GM21717 (cell line): ENCODE measurements at regions not wholly inside any gene's neighbourhood (a gene's known extent, or its start where the extent isn't known, plus 50 kb on each side); places are given as distances from the start of the nearest gene placed in this dataset.

Source experiments
- ATAC-seq: cut with Tn5 transposase; IDR thresholded peaks from one replicate; pipeline ENCODE4 v1.9.1; 2021; ENCODE audit warnings: mild to moderate bottlenecking, moderate library complexity; ENCODE audit not compliant: unreplicated experiment

GRCh38 chr13:57224414-57224813, 57.4 kb downstream of the PRR20E start:
- no peak for ATAC-seq

- ATAC-seq, result no peak
Measured at GRCh38 chr13:57250472-57250871, 83.5 kb downstream of the PRR20E start.

- ATAC-seq, result no peak
Measured at GRCh38 chr13:57253551-57253950, 86.6 kb downstream of the PRR20E start.

- no peak for ATAC-seq
Measured at GRCh38 chr13:57264965-57265364, 98.0 kb downstream of the PRR20E start.

GRCh38 chr13:57270493-57270892, 103.5 kb downstream of the PRR20E start:
- no peak for ATAC-seq

GRCh38 chr13:57286511-57287098, 119.6 kb downstream of the PRR20E start:
- no peak for ATAC-seq

GRCh38 chr13:57302604-57303003, 135.6 kb downstream of the PRR20E start:
- no peak for ATAC-seq

GRCh38 chr13:57311009-57311586, 144.1 kb downstream of the PRR20E start:
- no peak for ATAC-seq

GRCh38 chr13:57314897-57315520, 148.0 kb downstream of the PRR20E start:
- ATAC-seq, result no peak

- ATAC-seq, result peak; percentile 83
Measured at GRCh38 chr13:57326532-57326931, 159.5 kb downstream of the PRR20E start.

GRCh38 chr13:57340878-57341277, 173.9 kb downstream of the PRR20E start:
- no peak for ATAC-seq

- ATAC-seq, result no peak
Measured at GRCh38 chr13:57345526-57345925, 178.5 kb downstream of the PRR20E start.

GRCh38 chr13:57346786-57347185, 179.8 kb downstream of the PRR20E start:
- no peak for ATAC-seq

- no peak for ATAC-seq
Measured at GRCh38 chr13:57352114-57352513, 185.1 kb downstream of the PRR20E start.

- no peak for ATAC-seq
Measured at GRCh38 chr13:57353831-57354230, 186.8 kb downstream of the PRR20E start.

GRCh38 chr13:57375876-57376275, 208.9 kb downstream of the PRR20E start:
- ATAC-seq, result no peak

- ATAC-seq, result no peak
Measured at GRCh38 chr13:57408312-57408711, 223.2 kb upstream of the PCDH17 start.

GRCh38 chr13:57409121-57409520, 222.4 kb upstream of the PCDH17 start:
- ATAC-seq, result no peak

GRCh38 chr13:57409656-57410055, 221.9 kb upstream of the PCDH17 start:
- no peak for ATAC-seq

GRCh38 chr13:57418067-57418677, 213.4 kb upstream of the PCDH17 start:
- ATAC-seq, result peak; percentile 90

- ATAC-seq, result no peak
Measured at GRCh38 chr13:57424379-57424778, 207.2 kb upstream of the PCDH17 start.

GRCh38 chr13:57425531-57425930, 206.0 kb upstream of the PCDH17 start:
- ATAC-seq, result no peak
